PC-3 (cell line): ENCODE measurements at regions not wholly inside any gene's neighbourhood (a gene's known extent, or its start where the extent isn't known, plus 50 kb on each side); places are given as distances from the start of the nearest gene placed in this dataset.

ENCODE experiments used
- CTCF ChIP-seq: fragments of 300-600 bp; sonication (generic); conservative IDR thresholded peaks from 2 replicates; pipeline ENCODE4 v1.5.1; 2017; ENCODE audit warnings: antibody characterized with exemption, low read depth, mild to moderate bottlenecking, low read length
- EZH2 ChIP-seq: fragments of 300-600 bp; sonication (generic); IDR thresholded peaks from one replicate; pipeline ENCODE4 v1.6.1; 2017; ENCODE audit warnings: antibody characterized with exemption, mild to moderate bottlenecking, low read length; ENCODE audit not compliant: unreplicated experiment

DNA sequence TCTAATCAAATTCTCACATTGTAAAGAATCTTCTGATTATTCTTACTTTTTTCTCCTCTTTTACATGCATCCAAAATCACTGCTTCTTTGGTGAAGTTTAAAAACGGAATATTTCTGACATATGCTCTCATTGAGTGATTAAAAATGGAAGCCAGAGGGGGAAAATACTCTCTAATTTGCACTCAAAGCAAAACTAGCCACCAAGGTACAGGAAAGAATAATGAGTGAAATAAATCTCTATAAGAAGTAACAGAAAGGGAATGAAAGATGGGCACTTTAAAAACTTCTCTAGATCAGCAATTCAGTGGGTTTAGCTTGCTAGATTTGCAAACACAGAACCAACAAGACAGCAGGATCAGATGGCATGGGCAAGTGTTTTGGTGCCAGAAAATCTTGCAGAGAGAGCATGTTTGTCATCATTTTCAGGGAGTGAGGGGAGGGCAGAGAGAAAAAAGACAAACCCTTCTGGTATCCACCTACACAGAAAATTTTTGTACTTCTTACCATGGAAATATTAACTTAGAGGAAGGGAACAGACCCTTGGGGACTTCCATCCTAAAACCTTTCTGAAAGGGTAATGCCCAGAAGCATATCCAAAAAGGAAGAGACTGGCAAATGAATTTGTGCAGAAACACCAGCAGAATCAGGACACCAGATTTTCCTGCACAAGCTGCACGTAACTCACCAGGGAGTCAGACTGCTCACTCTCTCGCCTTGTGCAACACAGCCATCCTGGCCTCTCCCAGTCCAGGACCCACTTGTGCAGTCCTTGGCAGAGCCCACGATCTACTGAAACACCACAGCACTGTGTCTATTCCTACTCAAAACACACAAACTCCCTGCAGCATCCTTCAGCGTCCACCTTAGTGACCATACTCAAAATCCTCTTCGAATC, 270.2 kb upstream of the PRDM1 start:
- TF ChIP-seq CTCF (no peak), EZH2 (no peak)
